ENCODE measurements at regions not wholly inside any gene's neighbourhood (a gene's known extent, or its start where the extent isn't known, plus 50 kb on each side); places are given as distances from the start of the nearest gene placed in this dataset.

GRCh38 chr7:13386741-13387140 is 602.7 kb downstream of the ETV1 start:
- TF ChIP-seq CTCF (IDR thresholded peaks at IDR 0.05) (no peak), POLR2A (IDR thresholded peaks at IDR 0.05) (no peak)
